HG03460 (cell line): ENCODE measurements at regions not wholly inside any gene's neighbourhood (a gene's known extent, or its start where the extent isn't known, plus 50 kb on each side); places are given as distances from the start of the nearest gene placed in this dataset.
A peak's percentile ranks its signal among the peaks of the same experiment; 100 is the strongest.
"Not testable (repeated sequence)": the region's sequence is repeated elsewhere in the genome, so short reads cannot be mapped to it uniquely, and the experiment has no call there.

ENCODE experiments used
- ATAC-seq: cut with Tn5 transposase; IDR thresholded peaks from one replicate; pipeline ENCODE4 v1.9.1; 2021; ENCODE audit not compliant: unreplicated experiment

GRCh38 chr10:31186225-31187000 is 132.6 kb upstream of the ZEB1 start:
- ATAC-seq: no peak

GRCh38 chr10:31187182-31187581 is 131.8 kb upstream of the ZEB1 start:
- no peak for ATAC-seq

- no peak for ATAC-seq
Measured at GRCh38 chr10:31187607-31188210, 131.3 kb upstream of the ZEB1 start.

GRCh38 chr10:31188792-31189406 is 130.1 kb upstream of the ZEB1 start:
- ATAC-seq: no peak

- ATAC-seq: no peak
Measured at GRCh38 chr10:31190488-31190887, 128.5 kb upstream of the ZEB1 start.

GRCh38 chr10:31192475-31192874 is 126.5 kb upstream of the ZEB1 start:
- ATAC-seq: no peak

- no peak for ATAC-seq
Measured at GRCh38 chr10:31194986-31195385, 124.0 kb upstream of the ZEB1 start.

GRCh38 chr10:31197886-31198285 is 121.1 kb upstream of the ZEB1 start:
- no peak for ATAC-seq

GRCh38 chr10:31204090-31204489 is 114.9 kb upstream of the ZEB1 start:
- no peak for ATAC-seq

- no peak for ATAC-seq
Measured at GRCh38 chr10:31207636-31208035, 111.4 kb upstream of the ZEB1 start.

GRCh38 chr10:31209478-31209877 is 109.5 kb upstream of the ZEB1 start:
- ATAC-seq: no peak

- ATAC-seq: no peak
Measured at GRCh38 chr10:31210190-31210589, 108.8 kb upstream of the ZEB1 start.

GRCh38 chr10:31213959-31214358 is 105.1 kb upstream of the ZEB1 start:
- ATAC-seq: no peak

GRCh38 chr10:31215052-31215451 is 104.0 kb upstream of the ZEB1 start:
- no peak for ATAC-seq

GRCh38 chr10:31219306-31219705 is 99.7 kb upstream of the ZEB1 start:
- ATAC-seq: no peak

- ATAC-seq: not testable (repeated sequence)
Measured at GRCh38 chr10:31228780-31229179, 90.2 kb upstream of the ZEB1 start.

GRCh38 chr10:31239961-31240360 is 79.1 kb upstream of the ZEB1 start:
- ATAC-seq: no peak

- peak; percentile 50 for ATAC-seq
Measured at GRCh38 chr10:31242902-31243301, 76.1 kb upstream of the ZEB1 start.

- ATAC-seq: not testable (repeated sequence)
Measured at GRCh38 chr10:31251118-31251517, 67.9 kb upstream of the ZEB1 start.

- ATAC-seq: no peak
Measured at GRCh38 chr10:31253237-31253636, 65.8 kb upstream of the ZEB1 start.

- no peak for ATAC-seq
Measured at GRCh38 chr10:31261511-31262311, 57.3 kb upstream of the ZEB1 start.
